ENCODE measurements at regions not wholly inside any gene's neighbourhood (a gene's known extent, or its start where the extent isn't known, plus 50 kb on each side); places are given as distances from the start of the nearest gene placed in this dataset.
"Not testable (repeated sequence)": the region's sequence is repeated elsewhere in the genome, so short reads cannot be mapped to it uniquely, and the experiment has no call there.

- DNase-seq: no peak
Measured at GRCh38 chr22:48406161-48406560, 1421.5 kb downstream of the BRD1 start.

DNA sequence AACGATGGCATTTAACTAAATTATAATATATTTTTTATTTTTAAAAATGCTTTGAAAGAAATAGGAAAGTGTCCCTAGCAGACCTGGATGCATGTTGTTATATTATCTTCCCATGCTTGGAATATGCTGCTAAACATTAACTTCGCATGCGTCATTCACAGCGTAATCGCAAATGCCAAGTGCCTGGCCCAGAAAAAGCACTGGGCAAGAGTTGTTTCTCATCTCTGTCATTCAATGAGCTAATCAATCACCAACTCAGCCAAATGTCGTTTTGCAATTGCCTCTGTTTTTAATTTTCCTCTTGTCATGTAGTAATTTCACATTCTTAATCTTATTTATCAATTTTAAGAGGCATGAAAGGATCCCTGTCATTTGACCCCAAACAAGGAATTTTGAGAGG lies 1421.9 kb downstream of the BRD1 start:
- no peak for DNase-seq

DNA sequence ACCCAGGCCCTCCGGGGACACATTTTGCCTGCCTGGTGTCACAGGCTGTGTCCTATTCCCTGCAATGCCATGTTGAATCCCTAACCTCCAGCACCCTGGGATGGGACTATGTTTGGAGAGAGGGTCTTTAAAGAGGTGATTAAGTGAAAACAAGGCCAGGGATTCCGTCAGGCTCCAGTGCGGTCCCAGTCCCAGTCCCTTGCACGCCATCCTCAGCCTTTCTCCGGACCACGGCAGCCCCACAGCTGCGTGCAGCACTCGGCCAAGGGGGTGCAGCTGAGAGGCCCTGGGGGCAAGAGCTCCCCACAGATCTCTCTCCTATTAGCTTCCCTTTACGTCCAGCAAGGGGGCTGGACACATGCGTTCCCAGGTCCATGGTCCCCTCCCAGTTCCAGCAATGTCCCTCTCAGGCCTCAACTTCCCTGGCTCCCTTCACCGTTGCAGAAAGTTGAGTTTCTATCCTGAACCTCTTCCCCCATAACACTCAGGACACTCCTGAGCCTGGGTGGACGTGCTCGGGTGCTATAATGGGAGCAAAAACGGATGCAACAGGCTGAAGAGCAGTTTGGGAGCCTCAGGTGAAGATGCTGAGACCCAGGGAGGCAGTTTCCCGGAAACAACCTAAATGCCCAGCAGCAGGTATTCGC lies 1422.7 kb downstream of the BRD1 start:
- DNase-seq: no peak

DNA sequence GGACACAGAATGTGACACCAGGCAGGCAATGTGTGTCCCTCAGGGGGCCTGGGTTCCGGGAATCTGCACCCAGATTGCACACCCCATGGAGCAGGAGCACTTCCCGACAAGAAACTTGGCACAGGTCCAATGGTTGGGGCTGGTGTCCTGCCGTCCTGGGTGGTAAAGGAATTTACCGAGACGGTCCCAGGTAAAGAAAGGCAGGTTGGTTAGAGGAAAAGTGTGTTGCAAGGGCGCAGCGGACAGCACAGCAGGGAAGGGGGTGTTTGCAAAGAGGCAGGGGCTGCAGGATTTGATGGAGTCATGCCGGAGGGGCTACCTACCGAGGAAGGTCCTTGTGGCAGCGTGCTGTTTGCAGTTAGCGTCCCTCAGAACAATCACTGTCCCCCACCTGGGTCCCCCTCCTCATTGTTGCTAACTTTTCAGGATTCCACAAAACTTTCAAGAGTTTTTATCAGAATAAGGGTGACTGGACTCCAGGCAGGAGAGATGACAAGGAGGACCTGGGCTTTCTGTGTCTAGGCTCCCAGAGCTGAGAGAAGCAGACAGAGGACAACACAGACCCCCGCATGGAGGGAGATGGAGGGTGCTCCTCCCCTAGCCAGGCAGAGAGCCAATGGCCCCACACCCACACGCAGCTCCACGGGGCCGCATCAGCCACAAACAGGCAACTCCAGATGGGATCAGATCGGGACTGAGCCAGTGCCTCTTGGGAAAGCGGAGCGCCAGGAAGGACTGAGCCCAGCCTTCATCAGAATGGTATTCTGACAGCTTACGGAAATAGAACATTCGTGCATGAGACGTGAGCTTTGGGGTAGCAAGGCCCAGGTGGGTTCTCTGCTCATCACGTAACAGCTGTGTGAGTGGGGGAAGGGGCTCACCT lies 1423.9 kb downstream of the BRD1 start:
- no peak for DNase-seq

GRCh38 chr22:48402591-48403031 lies 1425.1 kb downstream of the BRD1 start:
- DNase-seq: no peak

GRCh38 chr22:48401523-48401922 lies 1426.2 kb downstream of the BRD1 start:
- not testable (repeated sequence) for DNase-seq

- DNase-seq: no peak
Measured at GRCh38 chr22:48398181-48398905, 1429.3 kb downstream of the BRD1 start.

DNA sequence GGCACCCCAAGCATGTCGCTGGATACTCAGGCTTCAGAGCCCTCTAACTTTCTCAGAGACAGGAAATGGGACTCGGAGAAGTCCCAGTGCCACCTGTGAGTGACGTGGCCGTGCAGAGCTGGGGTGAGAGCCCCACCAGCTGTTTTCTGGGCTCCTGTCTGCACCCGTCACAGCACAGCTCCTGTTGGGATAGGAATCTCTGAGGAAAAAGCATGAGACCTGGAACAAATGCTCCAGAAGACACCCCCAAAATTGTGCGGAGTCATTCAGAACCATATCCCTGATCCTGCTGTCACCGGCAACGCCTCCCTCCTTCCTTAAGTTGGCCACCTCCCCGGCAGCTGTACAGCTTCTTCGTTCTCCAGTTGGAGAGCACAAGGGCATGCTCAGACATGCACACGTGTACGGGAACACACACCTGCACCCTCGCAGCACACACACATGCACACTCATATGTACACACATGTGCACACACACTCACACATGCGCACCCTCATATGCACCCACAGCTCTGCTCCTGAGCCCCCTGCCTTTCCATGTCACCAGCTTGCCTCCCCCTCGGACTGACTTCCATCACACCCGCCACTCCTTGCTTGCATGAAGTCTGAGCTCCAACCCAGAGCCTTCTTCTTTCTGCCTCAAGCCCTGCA lies 1430.0 kb downstream of the BRD1 start:
- no peak for DNase-seq

DNA sequence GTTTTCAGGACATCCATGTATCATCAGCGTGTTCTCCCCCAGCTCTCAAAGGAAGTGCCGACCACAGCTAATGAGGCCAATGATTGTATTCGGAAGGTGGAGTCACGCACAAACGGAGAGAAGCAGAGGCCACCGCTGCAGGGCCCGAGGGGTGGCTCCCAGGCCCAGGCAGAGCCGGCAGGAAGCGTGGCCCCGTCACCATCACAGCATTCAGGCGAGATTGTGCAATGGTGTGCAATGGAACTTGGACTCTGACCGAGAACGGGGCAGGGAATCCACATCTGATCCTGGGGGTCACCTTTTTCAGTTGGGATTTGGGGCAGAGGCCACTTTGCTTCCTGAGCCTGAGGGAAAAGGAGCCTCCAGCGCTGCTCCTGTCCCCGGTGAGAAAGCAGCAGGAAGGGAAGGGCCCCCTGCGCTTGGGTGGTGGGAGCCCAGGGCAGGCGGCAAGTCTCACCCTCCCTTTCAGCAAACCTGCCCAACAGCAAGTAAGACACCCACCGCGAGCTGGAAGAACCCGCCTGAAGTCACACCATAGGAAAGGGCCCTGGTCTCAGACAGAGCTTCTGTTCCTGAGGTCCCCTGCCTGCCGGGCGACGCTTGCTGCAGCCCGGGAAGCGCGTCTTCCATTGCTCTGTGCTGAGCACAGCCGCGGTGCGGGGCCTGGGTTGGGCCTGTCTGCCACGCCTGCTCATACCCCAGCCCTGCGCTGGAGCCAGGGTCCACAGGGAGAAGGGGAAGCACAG lies 1430.7 kb downstream of the BRD1 start:
- DNase-seq: no peak

- no peak for DNase-seq
Measured at GRCh38 chr22:48396091-48396784, 1431.4 kb downstream of the BRD1 start.

DNA sequence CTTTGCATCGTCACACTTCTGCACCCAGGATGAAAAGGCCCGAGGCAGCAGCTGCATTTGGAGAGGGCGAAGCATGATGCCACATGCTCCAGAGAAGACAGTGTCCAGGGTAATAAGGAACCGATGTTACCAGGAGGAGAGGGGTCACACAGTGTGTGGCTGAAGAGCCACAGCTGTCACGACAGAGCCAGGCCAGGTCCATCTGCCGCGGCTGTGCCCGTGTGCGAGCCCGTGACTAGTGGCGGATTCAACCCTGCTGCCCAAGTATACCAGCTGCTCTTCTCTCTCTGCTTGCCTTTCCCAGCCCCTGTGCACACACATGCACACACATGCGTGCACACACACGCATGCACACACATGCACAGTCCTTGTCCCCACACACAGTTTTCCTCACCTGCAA lies 1432.5 kb downstream of the BRD1 start:
- no peak for DNase-seq

DNA sequence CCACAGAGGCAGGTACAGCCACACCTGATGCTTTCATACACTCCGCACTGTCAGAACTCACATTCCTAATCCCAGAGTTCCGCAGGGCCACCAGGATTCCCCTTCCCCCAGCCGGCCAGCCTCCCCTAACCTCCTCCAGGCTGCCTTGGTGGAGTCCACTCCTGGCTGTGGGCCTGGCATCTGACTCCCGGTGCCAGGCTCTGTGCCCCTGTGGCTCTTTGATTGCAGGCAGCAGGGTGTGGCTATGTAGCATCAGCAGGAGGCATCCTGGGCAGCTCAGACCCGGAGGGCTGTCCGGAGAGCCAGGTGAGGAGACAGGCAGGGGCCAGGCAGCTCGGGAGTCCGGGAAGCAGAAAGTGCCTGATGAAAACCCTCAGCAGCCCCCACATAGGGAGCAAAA lies 1432.9 kb downstream of the BRD1 start:
- DNase-seq: no peak

DNA sequence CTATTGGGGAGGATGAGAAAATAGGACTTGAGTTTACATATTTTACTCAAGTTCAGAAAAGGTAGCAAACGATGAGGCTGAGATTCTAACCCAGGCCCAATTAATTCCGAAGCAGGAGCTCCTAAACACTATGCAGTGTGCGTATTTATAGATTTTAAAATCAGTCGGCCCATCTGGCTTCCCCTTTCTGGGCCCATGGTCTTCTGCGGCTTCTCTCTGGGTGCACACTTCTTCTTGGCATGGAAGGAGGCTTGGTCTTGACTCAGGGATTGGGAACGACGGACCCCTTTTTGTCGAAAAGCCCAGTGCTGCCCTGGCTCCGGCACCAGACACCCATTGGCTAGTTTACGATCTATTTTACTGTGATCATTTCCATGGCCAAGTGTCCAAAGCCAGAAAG lies 1433.8 kb downstream of the BRD1 start:
- DNase-seq: no peak

DNA sequence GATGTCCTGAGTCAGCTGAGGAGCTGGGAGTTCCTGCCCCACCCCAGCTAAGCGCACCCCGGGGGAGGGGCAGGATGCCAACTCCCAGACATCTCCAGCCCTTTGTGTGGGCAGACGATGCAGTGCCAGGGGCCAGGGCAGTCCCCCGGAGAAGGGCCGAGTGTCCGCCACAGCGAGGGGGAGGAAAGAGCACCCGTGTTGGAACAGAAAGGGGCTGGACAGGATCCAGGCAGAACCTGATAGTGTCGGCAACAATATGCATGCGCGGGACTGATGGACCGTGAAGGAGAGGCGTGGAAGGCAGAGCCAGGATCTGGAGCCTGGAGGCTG lies 1434.7 kb downstream of the BRD1 start:
- DNase-seq: no peak

DNA sequence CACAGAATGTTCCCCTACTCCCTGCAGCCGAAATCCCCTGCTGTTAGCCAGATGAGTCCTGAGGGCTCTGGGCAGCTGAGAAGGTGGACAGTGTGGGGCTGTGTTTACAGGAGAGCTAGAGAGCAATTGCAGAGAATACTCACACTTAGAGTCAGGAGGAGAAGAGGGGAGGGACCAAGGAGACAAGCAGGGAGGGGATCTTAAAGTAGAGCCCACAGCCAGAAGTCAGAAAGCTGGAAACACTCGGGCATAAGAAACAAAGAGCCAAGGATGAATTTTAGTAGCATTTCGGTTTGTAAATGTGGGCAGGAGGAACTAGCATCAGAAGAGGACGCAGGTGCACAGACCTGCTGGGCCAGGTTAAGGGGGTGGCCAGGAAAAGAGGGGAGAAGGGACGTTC lies 1435.9 kb downstream of the BRD1 start:
- no peak for DNase-seq

GRCh38 chr22:48391171-48391711 lies 1436.4 kb downstream of the BRD1 start:
- no peak for DNase-seq

- DNase-seq: no peak
Measured at GRCh38 chr22:48389916-48390315, 1437.8 kb downstream of the BRD1 start.

- no peak for DNase-seq
Measured at GRCh38 chr22:48382197-48382596, 1445.5 kb downstream of the BRD1 start.

- no peak for DNase-seq
Measured at GRCh38 chr22:48380016-48380665, 1447.5 kb downstream of the BRD1 start.

GRCh38 chr22:48379371-48379770 lies 1448.3 kb downstream of the BRD1 start:
- DNase-seq: no peak

DNA sequence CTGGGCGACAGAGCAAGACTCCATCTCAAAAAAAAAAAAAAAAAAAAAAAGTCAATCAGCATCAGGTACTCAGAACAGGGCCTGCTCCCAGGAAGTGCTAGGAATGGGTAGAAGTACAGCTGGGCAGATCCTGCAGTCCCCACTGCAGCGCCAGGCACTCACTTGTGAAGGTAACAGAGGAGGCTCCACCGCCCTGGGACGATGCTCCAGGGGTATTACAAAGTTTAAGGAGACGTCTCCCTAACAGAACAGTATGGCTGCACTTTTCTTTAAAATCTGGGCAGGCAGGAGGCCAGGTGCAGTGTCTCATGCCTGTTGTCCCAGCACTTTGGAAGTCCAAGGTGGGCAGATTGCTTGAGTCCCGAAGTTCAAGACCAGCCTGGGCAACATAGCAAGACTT lies 1449.0 kb downstream of the BRD1 start:
- no peak for DNase-seq

Data from activated effector memory CD4-positive, alpha-beta T cell treated with Interleukin-2 at 50 U/mL for 16 hours (primary cell).